Activated CD8-positive, alpha-beta T cell treated with anti-CD3 and anti-CD28 coated beads, Interleukin-2, amount 10 ng/mL, durations not matched to agents 7 days and 5 days (primary cell): ENCODE measurements at regions not wholly inside any gene's neighbourhood (a gene's known extent, or its start where the extent isn't known, plus 50 kb on each side); places are given as distances from the start of the nearest gene placed in this dataset.

Experiments used
- ATAC-seq: fragments of 150-1000 bp; cut with Tn5 transposase; one replicate; pipeline ENCODE4 v1.10.0; 2021; ENCODE audit warnings: moderate library complexity
- CTCF ChIA-PET: fragments of 350-600 bp; sonication (Branson Sonifier 250); formaldehyde crosslinking; loops from one replicate; lab custom pipeline; 2021; ENCODE audit warnings: antibody characterized with exemption; lab: Charles Lee
- POLR2A ChIA-PET: fragments of 350-600 bp; sonication (Branson Sonifier 250); formaldehyde crosslinking; loops from one replicate; lab custom pipeline; 2021; ENCODE audit warnings: antibody characterized with exemption; lab: Charles Lee
- DNase-seq: peaks from one replicate; pipeline ENCODE4 v3.0.0-alpha.2; 2020
- H3K27ac Mint-ChIP-seq: one replicate; pipeline ENCODE4 v1.8.0; 2021; ENCODE audit warnings: mild to moderate bottlenecking, mixed read lengths
- H3K27me3 Mint-ChIP-seq: one replicate; pipeline ENCODE4 v1.8.0; 2021; ENCODE audit warnings: low read depth, mixed read lengths
- H3K36me3 Mint-ChIP-seq: one replicate; pipeline ENCODE4 v1.8.0; 2021; ENCODE audit warnings: low read depth, mixed read lengths
- H3K4me1 Mint-ChIP-seq: one replicate; pipeline ENCODE4 v1.8.0; 2021; ENCODE audit warnings: low read depth, mixed read lengths
- H3K4me3 Mint-ChIP-seq: one replicate; pipeline ENCODE4 v1.8.0; 2021; ENCODE audit warnings: mild to moderate bottlenecking, mixed read lengths
- H3K9me3 Mint-ChIP-seq: one replicate; pipeline ENCODE4 v1.8.0; 2022; ENCODE audit warnings: mixed read lengths; ENCODE audit not compliant: insufficient read depth

DNA sequence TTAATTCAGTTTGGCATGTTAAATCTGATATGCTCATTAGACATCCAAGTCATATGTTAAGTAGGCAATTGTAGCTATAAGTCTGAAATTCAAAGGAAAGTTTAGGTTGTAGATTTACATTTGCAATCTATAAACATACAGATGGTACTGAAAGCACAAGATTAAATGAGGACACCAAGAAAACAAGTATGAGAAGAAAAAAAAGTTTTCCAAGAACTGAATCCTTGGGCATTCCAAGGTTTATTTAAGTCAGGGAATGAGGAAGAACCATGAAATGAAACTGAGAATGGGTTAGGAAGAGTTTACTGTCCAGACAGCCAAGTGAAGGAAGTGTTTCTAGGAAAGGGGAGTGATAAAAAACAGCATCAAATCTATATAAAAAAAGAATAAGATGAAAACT, 756.1 kb upstream of the DPPA4 start:
- no peaks in the 10 kb centered on the region for H3K27me3 Mint-ChIP-seq

GRCh38 chr3:110093812-110094401, 756.6 kb upstream of the DPPA4 start:
- no peaks in the 10 kb centered on the region for H3K36me3 Mint-ChIP-seq
- no peak for ATAC-seq
- no peak overlapping the region for H3K4me3 Mint-ChIP-seq
- no peaks in the 10 kb centered on the region for H3K27me3 Mint-ChIP-seq
- peaks cover 4% of the 10 kb centered on the region for H3K9me3 Mint-ChIP-seq
- CTCF ChIA-PET, result interaction anchor here (0.7 kb wide), 1 partner anchor 499 kb away, joined by 3 read pairs; no protein-coding TSS in a partner anchor
- H3K4me1 Mint-ChIP-seq, result no peaks in the 10 kb centered on the region
- POLR2A ChIA-PET, result no interaction called here
- H3K27ac Mint-ChIP-seq, result no peak overlapping the region
- DNase-seq, result no peak

More for the DNA sequence above, 756.1 kb upstream of the DPPA4 start:
- H3K9me3 Mint-ChIP-seq, result peaks cover 4% of the 10 kb centered on the region
- DNase-seq (no peak), ATAC-seq (no peak)
- no peak overlapping the region for H3K27ac Mint-ChIP-seq
- no peaks in the 10 kb centered on the region for H3K36me3 Mint-ChIP-seq
- no peaks in the 10 kb centered on the region for H3K4me1 Mint-ChIP-seq
- no peak overlapping the region for H3K4me3 Mint-ChIP-seq
- ChIA-PET CTCF (interaction anchor here (0.7 kb wide), 1 partner anchor 498 kb away, joined by 3 read pairs; no protein-coding TSS in a partner anchor), POLR2A (no interaction called here)

DNA sequence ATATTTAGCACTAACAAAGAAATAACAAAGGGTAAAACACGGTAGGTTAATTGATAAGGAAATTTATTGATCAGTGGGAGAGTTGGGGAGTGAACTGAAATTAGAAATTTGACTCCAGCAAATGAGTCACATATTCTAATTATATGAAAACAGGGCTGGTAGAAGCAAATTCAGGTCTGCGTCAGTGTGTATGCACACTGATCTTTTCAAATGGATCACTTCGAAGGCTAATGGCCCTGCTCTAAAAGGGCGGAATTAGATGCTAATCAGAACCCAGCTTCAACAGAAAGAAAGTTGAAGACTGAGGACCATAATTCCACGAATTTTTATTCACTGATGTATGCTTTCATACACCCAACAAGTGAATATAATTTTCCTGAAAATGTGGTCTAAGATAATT, 762.4 kb upstream of the DPPA4 start:
- H3K27me3 Mint-ChIP-seq, result no peaks in the 10 kb centered on the region
- DNase-seq (no peak), ATAC-seq (no peak)
- H3K36me3 Mint-ChIP-seq, result no peaks in the 10 kb centered on the region
- H3K27ac Mint-ChIP-seq, result no peak overlapping the region
- no peaks in the 10 kb centered on the region for H3K4me1 Mint-ChIP-seq
- ChIA-PET CTCF (no interaction called here), POLR2A (no interaction called here)
- no peaks in the 10 kb centered on the region for H3K9me3 Mint-ChIP-seq
- H3K4me3 Mint-ChIP-seq, result no peak overlapping the region

- H3K4me1 Mint-ChIP-seq, result no peaks in the 10 kb centered on the region
- H3K36me3 Mint-ChIP-seq, result no peaks in the 10 kb centered on the region
- no peaks in the 10 kb centered on the region for H3K9me3 Mint-ChIP-seq
- DNase-seq (no peak), ATAC-seq (no peak)
- ChIA-PET POLR2A (no interaction called here), CTCF (no interaction called here)
- H3K4me3 Mint-ChIP-seq, result no peak overlapping the region
- H3K27ac Mint-ChIP-seq, result no peak overlapping the region
- no peaks in the 10 kb centered on the region for H3K27me3 Mint-ChIP-seq
Observed at GRCh38 chr3:110101361-110101760, 764.0 kb upstream of the DPPA4 start.

- no peak overlapping the region for H3K27ac Mint-ChIP-seq
- DNase-seq, result no peak
- ChIA-PET CTCF (no interaction called here), POLR2A (no interaction called here)
- H3K4me1 Mint-ChIP-seq, result no peaks in the 10 kb centered on the region
- no peak for ATAC-seq
- no peaks in the 10 kb centered on the region for H3K9me3 Mint-ChIP-seq
- no peaks in the 10 kb centered on the region for H3K36me3 Mint-ChIP-seq
- H3K4me3 Mint-ChIP-seq, result no peak overlapping the region
- H3K27me3 Mint-ChIP-seq, result no peaks in the 10 kb centered on the region
Observed at GRCh38 chr3:110106805-110107204, 769.5 kb upstream of the DPPA4 start.

DNA sequence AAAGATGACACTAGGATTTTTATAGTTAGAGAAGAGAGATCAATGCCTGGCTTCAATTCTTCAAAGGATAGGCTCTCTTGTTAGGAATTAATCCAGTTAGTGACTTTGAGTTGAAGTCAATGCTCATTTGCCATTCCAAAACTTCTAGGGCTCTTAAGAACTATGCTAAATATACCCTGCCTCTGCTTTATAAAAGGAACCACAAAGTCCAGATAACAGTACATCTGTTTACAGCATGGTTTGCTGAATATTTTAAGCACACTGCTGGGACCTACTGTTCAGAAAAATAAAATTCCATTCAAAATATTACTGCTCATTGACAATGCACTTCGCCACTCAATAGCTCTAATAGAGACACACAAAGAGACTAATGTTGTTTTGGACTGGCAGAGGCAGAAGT, 786.6 kb upstream of the DPPA4 start:
- ChIA-PET CTCF (no interaction called here), POLR2A (no interaction called here)
- Mint-ChIP-seq H3K9me3 (no peaks in the 10 kb centered on the region), H3K4me3 (no peak overlapping the region), H3K27me3 (no peaks in the 10 kb centered on the region), H3K27ac (no peak overlapping the region), H3K36me3 (no peaks in the 10 kb centered on the region), H3K4me1 (no peaks in the 10 kb centered on the region)
- DNase-seq (no peak), ATAC-seq (no peak)

- ATAC-seq, result no peak
- no peak for DNase-seq
- ChIA-PET POLR2A (no interaction called here), CTCF (no interaction called here)
- Mint-ChIP-seq H3K27ac (no peak overlapping the region), H3K27me3 (no peaks in the 10 kb centered on the region), H3K4me1 (no peaks in the 10 kb centered on the region), H3K9me3 (no peaks in the 10 kb centered on the region), H3K36me3 (no peaks in the 10 kb centered on the region), H3K4me3 (no peak overlapping the region)
Observed at GRCh38 chr3:110126065-110126464, 788.7 kb upstream of the DPPA4 start.

GRCh38 chr3:110133971-110134370, 796.6 kb upstream of the DPPA4 start:
- DNase-seq (no peak), ATAC-seq (no peak)
- Mint-ChIP-seq H3K4me1 (no peaks in the 10 kb centered on the region), H3K4me3 (no peak overlapping the region), H3K27me3 (no peaks in the 10 kb centered on the region), H3K9me3 (no peaks in the 10 kb centered on the region), H3K27ac (no peak overlapping the region), H3K36me3 (no peaks in the 10 kb centered on the region)
- CTCF ChIA-PET, result no interaction called here
- POLR2A ChIA-PET, result no interaction called here

GRCh38 chr3:110139048-110139447, 801.7 kb upstream of the DPPA4 start:
- H3K27ac Mint-ChIP-seq, result no peak overlapping the region
- no peak overlapping the region for H3K4me3 Mint-ChIP-seq
- H3K36me3 Mint-ChIP-seq, result no peaks in the 10 kb centered on the region
- POLR2A ChIA-PET, result no interaction called here
- H3K27me3 Mint-ChIP-seq, result no peaks in the 10 kb centered on the region
- no peaks in the 10 kb centered on the region for H3K9me3 Mint-ChIP-seq
- H3K4me1 Mint-ChIP-seq, result no peaks in the 10 kb centered on the region
- CTCF ChIA-PET, result no interaction called here
- ATAC-seq, result no peak
- DNase-seq, result no peak

DNA sequence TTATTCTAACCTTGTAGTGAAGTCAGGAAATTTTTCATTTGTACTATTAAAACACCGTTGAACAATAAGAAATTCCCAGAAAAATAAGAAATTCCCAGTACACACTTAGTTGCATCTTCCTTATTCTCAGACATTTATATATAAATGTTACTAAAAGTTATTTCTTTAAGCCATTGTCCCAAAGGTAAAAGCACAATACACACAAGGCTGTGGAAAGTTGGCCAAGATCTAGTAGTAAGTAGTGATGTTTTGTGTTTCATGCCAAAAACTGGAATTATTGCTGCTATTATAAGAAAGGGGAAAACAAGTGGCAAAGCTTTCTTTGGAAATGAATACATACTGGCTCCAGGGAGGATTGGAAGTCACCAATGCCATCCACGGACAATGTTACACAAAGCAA, 802.5 kb upstream of the DPPA4 start:
- Mint-ChIP-seq H3K27ac (no peak overlapping the region), H3K4me1 (no peaks in the 10 kb centered on the region), H3K4me3 (no peak overlapping the region), H3K27me3 (no peaks in the 10 kb centered on the region), H3K9me3 (no peaks in the 10 kb centered on the region), H3K36me3 (no peaks in the 10 kb centered on the region)
- POLR2A ChIA-PET, result no interaction called here
- no peak for DNase-seq
- ATAC-seq, result no peak
- CTCF ChIA-PET, result no interaction called here

GRCh38 chr3:110149763-110150162, 812.4 kb upstream of the DPPA4 start:
- ATAC-seq (no peak), DNase-seq (no peak)
- H3K27ac Mint-ChIP-seq, result no peak overlapping the region
- H3K4me3 Mint-ChIP-seq, result no peak overlapping the region
- H3K27me3 Mint-ChIP-seq, result no peaks in the 10 kb centered on the region
- no peaks in the 10 kb centered on the region for H3K4me1 Mint-ChIP-seq
- CTCF ChIA-PET, result no interaction called here
- H3K9me3 Mint-ChIP-seq, result no peaks in the 10 kb centered on the region
- POLR2A ChIA-PET, result no interaction called here
- no peaks in the 10 kb centered on the region for H3K36me3 Mint-ChIP-seq

DNA sequence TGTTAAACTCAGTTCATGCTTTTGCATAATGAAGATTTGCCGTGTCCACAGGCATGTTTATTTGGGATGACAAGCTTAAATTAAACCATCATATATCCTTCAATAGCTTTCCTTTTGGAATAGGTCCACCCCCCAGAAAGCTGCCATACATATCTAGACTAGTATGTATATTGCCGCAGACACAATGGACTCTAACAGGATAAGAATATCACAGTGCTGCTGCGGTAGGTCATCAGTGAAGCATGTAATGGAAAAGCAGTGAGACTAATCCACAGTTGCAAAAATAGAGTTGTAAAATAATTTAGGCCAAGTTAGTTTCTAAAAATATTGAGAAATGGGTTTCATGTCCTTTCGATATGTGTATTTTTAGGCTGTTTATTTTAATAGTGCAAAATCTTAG, 819.9 kb upstream of the DPPA4 start:
- H3K9me3 Mint-ChIP-seq, result no peaks in the 10 kb centered on the region
- no peaks in the 10 kb centered on the region for H3K4me1 Mint-ChIP-seq
- ChIA-PET CTCF (interaction anchor here (1.6 kb wide), 1 partner anchor 157 kb away, joined by 4 read pairs; no protein-coding TSS in a partner anchor), POLR2A (no interaction called here)
- no peak for ATAC-seq
- H3K36me3 Mint-ChIP-seq, result no peaks in the 10 kb centered on the region
- no peak overlapping the region for H3K27ac Mint-ChIP-seq
- no peak overlapping the region for H3K4me3 Mint-ChIP-seq
- no peak for DNase-seq
- no peaks in the 10 kb centered on the region for H3K27me3 Mint-ChIP-seq
